Type B pancreatic cell (in vitro differentiated cells): ENCODE measurements at regions not wholly inside any gene's neighbourhood (a gene's known extent, or its start where the extent isn't known, plus 50 kb on each side); places are given as distances from the start of the nearest gene placed in this dataset.

Source experiments
- DNase-seq: peaks from one replicate; pipeline ENCODE4 v3.0.0; 2021; ENCODE audit warnings: mixed read lengths; ENCODE audit not compliant: unreplicated experiment; ENCODE audit errors: extremely low spot score
- H3K27ac Mint-ChIP-seq: 2 replicates; pipeline ENCODE4 v1.8.0; 2021; ENCODE audit warnings: mild to moderate bottlenecking, mixed read lengths
- H3K27me3 Mint-ChIP-seq: 2 replicates; pipeline ENCODE4 v1.8.0; 2021; ENCODE audit warnings: mixed read lengths
- H3K36me3 Mint-ChIP-seq: 2 replicates; pipeline ENCODE4 v1.8.0; 2021; ENCODE audit warnings: mixed read lengths
- H3K4me1 Mint-ChIP-seq: one replicate; pipeline ENCODE4 v1.8.0; 2021; ENCODE audit warnings: mixed read lengths; ENCODE audit not compliant: unreplicated experiment
- H3K4me3 Mint-ChIP-seq: 2 replicates; pipeline ENCODE4 v1.8.0; 2021; ENCODE audit warnings: mild to moderate bottlenecking, mixed read lengths
- H3K9me3 Mint-ChIP-seq: 2 replicates; pipeline ENCODE4 v1.8.0; 2021; ENCODE audit warnings: mixed read lengths
- CTCF ChIP-seq: fragments of 200-600 bp; sonication (generic); conservative IDR thresholded peaks from 2 replicates; pipeline ENCODE4 v1.5.0; 2021; ENCODE audit warnings: antibody characterized with exemption, mild to moderate bottlenecking

GRCh38 chr2:174663550-174663949, 65.9 kb upstream of the WIPF1 start:
- Mint-ChIP-seq H3K27ac (peak overlapping the region; percentile 50), H3K4me1 (peaks cover 30% of the 10 kb centered on the region), H3K9me3 (no peaks in the 10 kb centered on the region), H3K4me3 (peak overlapping the region; percentile 45), H3K27me3 (no peaks in the 10 kb centered on the region), H3K36me3 (no peaks in the 10 kb centered on the region)
- no peak for DNase-seq
- TF ChIP-seq CTCF: no peak

GRCh38 chr2:174662859-174663258, 65.3 kb upstream of the WIPF1 start:
- Mint-ChIP-seq H3K27me3 (no peaks in the 10 kb centered on the region), H3K27ac (no peak overlapping the region), H3K36me3 (no peaks in the 10 kb centered on the region)

GRCh38 chr2:174662459-174662858, 64.9 kb upstream of the WIPF1 start:
- H3K4me1 Mint-ChIP-seq: peaks cover 25% of the 10 kb centered on the region
- TF ChIP-seq CTCF: no peak

More at GRCh38 chr2:174662859-174663258, 65.3 kb upstream of the WIPF1 start:
- TF ChIP-seq CTCF: no peak
- Mint-ChIP-seq H3K4me1 (peaks cover 29% of the 10 kb centered on the region), H3K9me3 (no peaks in the 10 kb centered on the region), H3K4me3 (peak overlapping the region; percentile 57)
- no peak for DNase-seq

GRCh38 chr2:174660984-174661675, 63.5 kb upstream of the WIPF1 start:
- no peaks in the 10 kb centered on the region for H3K9me3 Mint-ChIP-seq
- H3K27me3 Mint-ChIP-seq: no peaks in the 10 kb centered on the region
- H3K4me1 Mint-ChIP-seq: peaks cover 17% of the 10 kb centered on the region
- peaks cover 1% of the 10 kb centered on the region for H3K36me3 Mint-ChIP-seq
- DNase-seq: no peak
- H3K27ac Mint-ChIP-seq: no peak overlapping the region
- TF ChIP-seq CTCF: no peak
- H3K4me3 Mint-ChIP-seq: no peak overlapping the region

More at GRCh38 chr2:174662459-174662858, 64.9 kb upstream of the WIPF1 start:
- H3K36me3 Mint-ChIP-seq: no peaks in the 10 kb centered on the region
- H3K9me3 Mint-ChIP-seq: no peaks in the 10 kb centered on the region
- H3K27ac Mint-ChIP-seq: no peak overlapping the region
- H3K4me3 Mint-ChIP-seq: no peak overlapping the region
- H3K27me3 Mint-ChIP-seq: no peaks in the 10 kb centered on the region
- no peak for DNase-seq

- DNase-seq: no peak
- Mint-ChIP-seq H3K27me3 (no peaks in the 10 kb centered on the region), H3K27ac (no peak overlapping the region), H3K4me3 (no peak overlapping the region), H3K4me1 (peaks cover 17% of the 10 kb centered on the region), H3K36me3 (peaks cover 9% of the 10 kb centered on the region), H3K9me3 (no peaks in the 10 kb centered on the region)
- TF ChIP-seq CTCF: no peak
Measured at GRCh38 chr2:174659069-174659900, 61.7 kb upstream of the WIPF1 start.
